ENCODE measurements at regions not wholly inside any gene's neighbourhood (a gene's known extent, or its start where the extent isn't known, plus 50 kb on each side); places are given as distances from the start of the nearest gene placed in this dataset.

DNA sequence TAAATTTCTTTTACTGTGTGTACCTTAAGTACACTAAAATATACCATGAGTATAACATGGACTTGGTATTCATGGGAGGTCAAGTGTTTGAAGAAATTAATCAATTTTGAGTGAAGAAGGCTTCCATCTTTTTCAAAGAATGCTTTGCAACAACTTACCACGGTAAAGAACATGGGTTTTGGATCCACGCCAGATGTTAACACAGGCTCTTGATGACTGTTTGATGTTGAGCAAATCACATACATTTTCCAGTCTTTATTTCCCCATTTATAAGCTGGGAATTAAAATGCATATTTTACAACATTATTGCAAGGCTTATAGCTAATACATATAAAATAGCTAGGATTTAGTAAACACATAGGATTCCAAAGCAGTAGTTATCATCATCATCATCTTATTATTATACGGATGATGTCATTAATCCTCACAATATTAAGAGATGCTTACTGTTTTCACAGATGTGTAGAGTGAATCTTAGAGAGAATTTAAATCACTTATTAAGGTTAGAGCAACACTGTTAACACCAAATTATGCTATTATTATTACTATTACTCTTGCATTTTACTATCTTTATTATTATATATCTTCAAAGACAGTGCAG is 362.0 kb downstream of the PRELID2 start:
- H3K27ac ChIP-seq: no peak overlapping the region
- TF ChIP-seq, protein P1, sequence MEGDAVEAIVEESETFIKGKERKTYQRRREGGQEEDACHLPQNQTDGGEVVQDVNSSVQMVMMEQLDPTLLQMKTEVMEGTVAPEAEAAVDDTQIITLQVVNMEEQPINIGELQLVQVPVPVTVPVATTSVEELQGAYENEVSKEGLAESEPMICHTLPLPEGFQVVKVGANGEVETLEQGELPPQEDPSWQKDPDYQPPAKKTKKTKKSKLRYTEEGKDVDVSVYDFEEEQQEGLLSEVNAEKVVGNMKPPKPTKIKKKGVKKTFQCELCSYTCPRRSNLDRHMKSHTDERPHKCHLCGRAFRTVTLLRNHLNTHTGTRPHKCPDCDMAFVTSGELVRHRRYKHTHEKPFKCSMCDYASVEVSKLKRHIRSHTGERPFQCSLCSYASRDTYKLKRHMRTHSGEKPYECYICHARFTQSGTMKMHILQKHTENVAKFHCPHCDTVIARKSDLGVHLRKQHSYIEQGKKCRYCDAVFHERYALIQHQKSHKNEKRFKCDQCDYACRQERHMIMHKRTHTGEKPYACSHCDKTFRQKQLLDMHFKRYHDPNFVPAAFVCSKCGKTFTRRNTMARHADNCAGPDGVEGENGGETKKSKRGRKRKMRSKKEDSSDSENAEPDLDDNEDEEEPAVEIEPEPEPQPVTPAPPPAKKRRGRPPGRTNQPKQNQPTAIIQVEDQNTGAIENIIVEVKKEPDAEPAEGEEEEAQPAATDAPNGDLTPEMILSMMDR (IDR thresholded peaks at IDR 0.05): no peak
- TF ChIP-seq ZFX (IDR thresholded peaks at IDR 0.05; ENCODE audit: borderline replicate concordance): no peak

DNA sequence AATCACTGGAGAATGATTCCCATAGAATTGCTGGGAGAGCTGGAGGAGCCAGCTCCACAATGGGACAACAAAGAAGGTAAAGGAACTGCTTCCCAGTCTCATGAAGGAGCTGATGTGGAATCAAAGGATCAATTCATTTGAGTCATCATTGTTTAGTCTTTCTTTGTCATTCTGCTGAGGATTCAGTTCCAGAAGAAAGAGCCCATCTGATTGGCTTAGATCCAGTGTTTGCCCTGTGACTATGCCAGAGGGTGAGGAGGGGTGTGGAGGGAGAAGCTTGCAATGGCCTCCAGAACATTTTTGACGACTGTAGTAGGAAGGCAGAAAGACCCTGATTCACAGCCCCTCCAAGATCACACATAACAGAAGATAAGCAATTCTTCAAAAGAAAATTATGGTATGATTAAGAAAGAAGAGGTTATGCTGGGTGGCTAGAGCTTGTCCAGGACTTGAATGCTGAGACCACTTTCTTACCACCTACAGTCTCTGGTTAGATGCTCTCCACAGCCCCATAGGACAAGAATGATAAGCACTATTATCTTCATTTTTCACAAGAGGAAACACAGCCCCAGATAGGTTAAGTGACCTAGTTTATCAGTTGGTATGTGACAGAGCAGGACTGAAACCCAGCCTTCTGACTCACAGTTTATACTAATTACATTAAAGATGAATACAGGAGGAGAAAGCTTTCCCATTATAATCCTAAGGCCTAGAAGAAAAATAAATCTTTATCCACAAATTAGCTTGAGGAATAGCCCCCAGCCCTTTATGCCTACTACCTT is 363.1 kb downstream of the PRELID2 start:
- TF ChIP-seq ZFX (IDR thresholded peaks at IDR 0.05; ENCODE audit: borderline replicate concordance): no peak
- TF ChIP-seq, protein P1 (IDR thresholded peaks at IDR 0.05): no peak
- H3K27ac ChIP-seq: no peak overlapping the region

DNA sequence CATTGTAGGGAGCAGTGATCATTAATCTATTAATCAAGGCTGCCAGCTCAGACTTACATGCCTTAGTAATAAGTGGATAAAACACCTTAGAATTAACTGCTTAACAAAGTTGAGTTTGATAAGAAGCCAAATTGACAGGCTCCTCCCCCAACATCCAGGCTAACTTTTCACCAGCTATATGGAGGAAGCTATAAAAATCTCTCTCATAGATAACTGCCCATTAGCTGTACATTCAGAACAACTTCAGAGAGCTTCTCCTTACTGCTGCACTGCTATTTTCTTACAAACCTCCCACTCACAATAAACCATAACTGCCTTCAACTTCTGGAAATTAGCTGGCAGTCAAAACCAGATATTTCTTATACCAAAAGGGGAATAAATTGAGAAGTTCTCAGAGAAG is 364.1 kb downstream of the PRELID2 start:
- no peak overlapping the region for H3K27ac ChIP-seq
- TF ChIP-seq ZFX (IDR thresholded peaks at IDR 0.05; ENCODE audit: borderline replicate concordance): no peak
- TF ChIP-seq, protein P1 (IDR thresholded peaks at IDR 0.05): no peak

DNA sequence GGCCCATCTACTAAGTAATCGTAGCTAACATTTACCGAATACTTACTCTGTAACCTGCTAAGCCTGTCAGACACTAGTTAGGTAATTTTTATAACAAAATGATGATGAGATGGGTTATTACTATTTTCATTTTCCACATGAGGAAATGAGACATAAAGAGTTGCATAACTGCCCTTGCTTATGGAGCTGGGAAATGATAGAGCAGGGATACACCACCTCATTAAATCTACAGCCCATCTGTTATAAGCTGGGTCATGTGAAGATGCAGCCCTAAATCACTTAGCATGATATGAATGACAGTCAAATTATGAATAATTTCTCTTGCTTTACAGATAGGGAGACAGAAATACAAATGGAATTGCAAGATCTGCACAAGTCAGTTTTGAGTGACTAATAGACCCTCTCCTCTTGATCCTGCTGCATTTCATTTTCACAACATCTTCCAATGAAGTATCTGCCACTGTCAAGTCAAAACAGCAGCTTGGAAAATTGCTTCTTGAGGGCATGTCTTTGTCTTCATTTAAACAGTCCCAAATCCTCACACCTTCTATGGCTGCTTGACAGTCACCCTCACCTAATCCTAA is 364.7 kb downstream of the PRELID2 start:
- TF ChIP-seq ZFX (IDR thresholded peaks at IDR 0.05; ENCODE audit: borderline replicate concordance): no peak
- TF ChIP-seq, protein P1 (IDR thresholded peaks at IDR 0.05): no peak
- H3K27ac ChIP-seq: no peak overlapping the region

DNA sequence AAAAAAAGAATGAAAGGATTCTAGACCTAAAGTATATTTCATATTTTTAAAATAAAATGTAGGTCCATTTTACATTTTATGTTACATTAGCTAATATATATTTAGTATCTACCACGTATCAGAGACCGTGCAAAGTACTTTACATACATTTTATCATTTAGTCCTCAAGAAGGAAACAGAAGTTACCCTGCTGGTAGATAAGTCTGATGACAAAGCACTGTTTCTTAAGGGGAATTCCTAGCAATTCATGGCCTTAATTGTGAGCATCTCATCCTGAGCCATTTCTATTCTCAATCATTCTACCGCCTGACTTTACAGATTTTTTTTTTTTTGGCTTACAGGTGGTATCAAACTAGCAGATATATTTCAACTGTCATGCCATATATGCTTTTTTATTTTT is 367.7 kb downstream of the PRELID2 start:
- no peak overlapping the region for H3K27ac ChIP-seq
- TF ChIP-seq, protein P1 (IDR thresholded peaks at IDR 0.05): no peak
- TF ChIP-seq ZFX (IDR thresholded peaks at IDR 0.05; ENCODE audit: borderline replicate concordance): no peak

DNA sequence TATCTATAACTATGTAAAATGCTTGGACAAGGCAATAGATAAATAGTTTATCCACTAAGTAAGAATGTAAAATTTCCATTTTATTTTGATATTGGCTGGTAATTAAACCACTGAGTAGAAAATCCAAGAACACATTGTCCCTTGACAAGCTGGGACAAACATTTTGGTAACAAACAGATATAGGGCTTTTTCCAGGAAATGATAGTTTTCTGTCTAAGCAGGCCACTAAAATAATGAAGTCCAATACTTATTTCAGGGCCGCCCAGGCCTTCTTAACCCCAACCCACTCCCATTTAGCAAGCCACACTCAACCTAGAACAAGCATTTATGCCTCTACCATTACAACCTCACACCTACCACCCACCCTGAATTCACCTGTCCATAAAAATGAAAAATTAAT is 368.6 kb downstream of the PRELID2 start:
- H3K27ac ChIP-seq: no peak overlapping the region
- no peak for TF ChIP-seq ZFX (IDR thresholded peaks at IDR 0.05; ENCODE audit: borderline replicate concordance)
- TF ChIP-seq, protein P1 (IDR thresholded peaks at IDR 0.05): no peak

Data from 22Rv1 (cell line).